Calu3 (cell line): ENCODE measurements at regions not wholly inside any gene's neighbourhood (a gene's known extent, or its start where the extent isn't known, plus 50 kb on each side); places are given as distances from the start of the nearest gene placed in this dataset.

Source experiments
- BruUV-seq: library from RNA; stranded (reverse); fragments of 400-500 nt; replicated peaks from 2 replicates; lab custom pipeline; 2021; lab: Mats Ljungman, UMichigan
- CTCF ChIA-PET: fragments of 300-600 bp; sonication (Branson Sonifier 250); formaldehyde crosslinking; loops from one replicate; lab custom pipeline; 2022; ENCODE audit warnings: antibody characterized with exemption; lab: Charles Lee
- DNase-seq: peaks from one replicate; pipeline ENCODE4 v3.0.0; 2022
- H3K27ac Mint-ChIP-seq: one replicate; pipeline ENCODE4 v1.8.0; 2022; ENCODE audit warnings: mixed read lengths; ENCODE audit not compliant: unreplicated experiment
- H3K27me3 Mint-ChIP-seq: one replicate; pipeline ENCODE4 v1.8.0; 2022; ENCODE audit warnings: mixed read lengths; ENCODE audit not compliant: unreplicated experiment
- H3K36me3 Mint-ChIP-seq: one replicate; pipeline ENCODE4 v1.8.0; 2022; ENCODE audit warnings: mild to moderate bottlenecking, moderate library complexity, mixed read lengths; ENCODE audit not compliant: insufficient read depth, unreplicated experiment
- H3K4me1 Mint-ChIP-seq: one replicate; pipeline ENCODE4 v1.8.0; 2022; ENCODE audit warnings: mild to moderate bottlenecking, low read depth, mixed read lengths; ENCODE audit not compliant: unreplicated experiment
- H3K4me3 Mint-ChIP-seq: one replicate; pipeline ENCODE4 v1.8.0; 2022; ENCODE audit warnings: mild to moderate bottlenecking, low read depth, moderate library complexity, mixed read lengths; ENCODE audit not compliant: unreplicated experiment
- H3K9me3 Mint-ChIP-seq: one replicate; pipeline ENCODE4 v1.8.0; 2022; ENCODE audit warnings: low read depth, mixed read lengths; ENCODE audit not compliant: unreplicated experiment
- intact Hi-C: fragments of 100-400 bp; cut with micrococcal nuclease; formaldehyde crosslinking; loops from one replicate; pipeline ENCODE4 v1.10.0; 2022; ENCODE audit not compliant: unreplicated experiment
- TF ChIP-seq, protein P1 (sequence below): fragments of 200-600 bp; IDR thresholded peaks from one replicate; pipeline ENCODE4 v1.8.0; 2022; ENCODE audit warnings: antibody characterized with exemption; ENCODE audit not compliant: unreplicated experiment

DNA sequence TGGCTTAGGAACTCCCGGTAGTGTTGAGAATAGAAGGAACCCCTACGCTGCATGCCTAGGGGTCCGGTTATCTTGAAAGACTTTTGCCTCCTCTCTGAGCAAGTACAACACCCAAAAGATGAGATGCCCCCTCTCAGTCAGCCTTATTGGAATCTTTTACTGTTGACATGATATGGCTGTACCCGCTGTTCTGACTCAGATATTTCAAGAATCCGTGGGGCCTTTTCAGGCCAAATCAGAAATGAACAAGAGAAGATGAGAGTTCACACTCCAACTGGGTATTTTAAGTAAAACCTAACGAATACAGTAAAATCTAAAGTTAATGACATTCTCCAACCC, 164.2 kb downstream of the PPIAL4G start:
- BruUV-seq: no TSS peak
- DNase-seq: no peak
- H3K9me3 Mint-ChIP-seq: peaks cover 6% of the 10 kb centered on the region
- CTCF ChIA-PET: no interaction called here
- no peak overlapping the region for H3K27ac Mint-ChIP-seq
- TF ChIP-seq, protein P1, sequence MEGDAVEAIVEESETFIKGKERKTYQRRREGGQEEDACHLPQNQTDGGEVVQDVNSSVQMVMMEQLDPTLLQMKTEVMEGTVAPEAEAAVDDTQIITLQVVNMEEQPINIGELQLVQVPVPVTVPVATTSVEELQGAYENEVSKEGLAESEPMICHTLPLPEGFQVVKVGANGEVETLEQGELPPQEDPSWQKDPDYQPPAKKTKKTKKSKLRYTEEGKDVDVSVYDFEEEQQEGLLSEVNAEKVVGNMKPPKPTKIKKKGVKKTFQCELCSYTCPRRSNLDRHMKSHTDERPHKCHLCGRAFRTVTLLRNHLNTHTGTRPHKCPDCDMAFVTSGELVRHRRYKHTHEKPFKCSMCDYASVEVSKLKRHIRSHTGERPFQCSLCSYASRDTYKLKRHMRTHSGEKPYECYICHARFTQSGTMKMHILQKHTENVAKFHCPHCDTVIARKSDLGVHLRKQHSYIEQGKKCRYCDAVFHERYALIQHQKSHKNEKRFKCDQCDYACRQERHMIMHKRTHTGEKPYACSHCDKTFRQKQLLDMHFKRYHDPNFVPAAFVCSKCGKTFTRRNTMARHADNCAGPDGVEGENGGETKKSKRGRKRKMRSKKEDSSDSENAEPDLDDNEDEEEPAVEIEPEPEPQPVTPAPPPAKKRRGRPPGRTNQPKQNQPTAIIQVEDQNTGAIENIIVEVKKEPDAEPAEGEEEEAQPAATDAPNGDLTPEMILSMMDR: no peak
- peaks cover 44% of the 10 kb centered on the region for H3K27me3 Mint-ChIP-seq
- H3K4me1 Mint-ChIP-seq: no peaks in the 10 kb centered on the region
- H3K36me3 Mint-ChIP-seq: no peaks in the 10 kb centered on the region
- no peak overlapping the region for H3K4me3 Mint-ChIP-seq
- intact Hi-C loops: no loop called here

DNA sequence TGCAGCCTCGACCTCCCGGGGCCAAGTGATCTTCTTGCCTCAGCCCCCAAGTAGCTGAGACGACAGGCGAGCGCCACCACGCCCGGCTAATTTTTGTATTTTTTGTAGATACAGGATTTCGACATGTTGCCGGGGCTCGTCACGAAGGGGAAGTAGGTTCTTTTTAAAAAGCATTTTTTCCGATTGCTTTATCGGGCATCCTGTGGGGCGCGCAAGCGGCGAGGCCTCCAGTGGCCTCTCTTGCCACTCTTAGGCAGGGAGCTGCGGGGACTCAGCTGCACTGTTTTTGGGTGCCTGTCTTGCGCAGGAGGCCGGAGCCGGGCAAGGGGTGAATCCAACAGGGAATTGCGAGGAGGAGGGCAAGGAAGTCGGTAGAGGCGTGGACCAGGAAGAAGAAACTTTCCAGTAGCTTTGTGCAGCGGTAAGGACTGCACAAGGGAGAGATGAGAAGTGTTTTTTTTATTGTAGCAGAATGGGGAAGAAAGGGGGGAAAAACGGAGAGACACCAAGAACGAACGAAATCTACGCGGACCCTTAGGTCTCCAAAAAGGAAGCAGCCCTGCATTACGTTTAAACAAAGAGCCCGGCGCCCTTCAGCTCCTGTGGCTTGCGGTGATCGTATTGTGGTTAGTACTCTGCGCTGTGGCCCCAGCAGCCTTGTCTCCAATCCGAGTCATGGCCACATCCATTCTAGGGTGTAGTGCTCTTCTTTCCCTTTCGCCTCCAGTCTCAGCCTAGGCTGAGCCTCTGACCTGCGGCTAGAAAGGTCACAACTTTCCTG, 164.8 kb downstream of the PPIAL4G start:
- peaks cover 6% of the 10 kb centered on the region for H3K9me3 Mint-ChIP-seq
- DNase-seq: no peak
- no TSS peak for BruUV-seq
- H3K27me3 Mint-ChIP-seq: peaks cover 49% of the 10 kb centered on the region
- TF ChIP-seq, protein P1: no peak
- no peak overlapping the region for H3K27ac Mint-ChIP-seq
- CTCF ChIA-PET: no interaction called here
- intact Hi-C loops: no loop called here
- no peaks in the 10 kb centered on the region for H3K36me3 Mint-ChIP-seq
- H3K4me3 Mint-ChIP-seq: no peak overlapping the region
- no peaks in the 10 kb centered on the region for H3K4me1 Mint-ChIP-seq

DNA sequence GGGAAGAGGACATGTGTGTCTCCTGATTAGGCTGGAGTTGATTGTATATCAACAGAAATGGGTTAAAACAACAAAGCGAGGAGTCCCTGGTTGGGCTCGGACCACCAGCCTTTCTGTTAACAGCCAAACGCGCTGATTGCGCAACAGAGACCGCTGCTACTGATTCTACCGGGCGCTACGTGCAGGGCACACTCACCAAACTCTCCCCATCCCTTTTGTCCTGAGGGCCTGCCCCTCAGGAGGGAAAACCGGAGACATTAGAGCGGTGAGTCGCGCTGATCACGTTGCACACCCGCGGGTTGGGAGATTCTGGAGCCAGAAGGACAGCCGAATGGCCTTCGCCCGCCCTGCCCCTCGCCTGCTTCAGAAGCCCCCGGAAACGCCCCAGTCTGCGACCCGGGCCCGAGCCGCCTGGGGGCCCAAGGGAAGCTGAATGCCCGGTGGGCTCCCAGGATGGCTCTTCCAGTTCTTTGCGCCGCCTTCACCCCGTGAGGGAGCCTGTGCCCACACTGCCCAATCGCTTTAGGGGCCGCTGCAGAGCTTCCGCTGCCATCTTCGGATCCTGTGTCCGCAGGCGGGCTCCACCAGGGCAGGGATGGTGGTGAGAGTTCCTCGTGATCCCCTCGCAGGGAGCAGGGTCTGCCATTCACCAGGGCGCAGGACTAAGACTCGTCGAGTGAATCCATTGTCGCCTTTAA, 165.4 kb upstream of the NBPF11 start:
- BruUV-seq: no TSS peak
- TF ChIP-seq, protein P1: no peak
- no peak for DNase-seq
- Mint-ChIP-seq H3K27ac (no peak overlapping the region), H3K4me1 (no peaks in the 10 kb centered on the region), H3K4me3 (no peak overlapping the region), H3K27me3 (peaks cover 58% of the 10 kb centered on the region), H3K36me3 (no peaks in the 10 kb centered on the region), H3K9me3 (peaks cover 6% of the 10 kb centered on the region)
- intact Hi-C loops: no loop called here
- CTCF ChIA-PET: no interaction called here

DNA sequence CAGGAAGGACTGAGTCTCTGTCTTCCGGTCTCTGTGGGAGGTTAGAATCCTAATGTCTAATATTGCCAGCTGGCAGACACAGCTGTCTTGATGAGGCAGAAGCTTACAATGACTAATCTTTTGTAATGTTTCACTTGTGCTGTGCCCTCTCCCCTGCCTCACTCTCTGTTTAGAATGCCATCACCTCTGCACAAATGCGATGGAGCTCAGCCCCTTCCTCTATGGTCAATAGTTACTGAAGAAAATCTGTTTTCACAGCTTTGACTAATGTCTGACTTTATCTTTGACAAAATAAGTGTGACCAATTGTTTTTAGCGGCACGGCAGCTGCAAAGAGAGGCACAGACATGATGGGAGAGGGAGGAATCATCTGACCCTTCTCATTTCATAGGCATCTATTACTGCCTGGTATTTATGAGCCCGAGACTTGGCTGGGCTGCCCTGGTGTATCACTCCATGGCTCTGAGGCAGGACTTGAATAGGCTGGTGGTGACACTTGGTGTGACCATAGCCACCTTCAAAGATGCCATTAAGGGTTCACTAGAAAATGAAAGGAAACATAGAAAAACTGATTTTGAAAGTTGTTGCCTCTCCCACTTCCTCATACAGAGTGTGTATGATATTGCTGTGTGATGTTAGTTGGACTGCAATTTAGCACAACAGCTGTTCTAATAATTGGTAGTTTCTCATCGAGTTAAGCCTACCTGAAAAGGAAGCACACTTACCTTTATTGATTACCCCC, 163.2 kb upstream of the NBPF11 start:
- CTCF ChIA-PET: no interaction called here
- intact Hi-C loops: no loop called here
- TF ChIP-seq, protein P1: no peak
- H3K9me3 Mint-ChIP-seq: peaks cover 5% of the 10 kb centered on the region
- no peak overlapping the region for H3K4me3 Mint-ChIP-seq
- DNase-seq: no peak
- H3K27me3 Mint-ChIP-seq: peaks cover 80% of the 10 kb centered on the region
- H3K27ac Mint-ChIP-seq: no peak overlapping the region
- no TSS peak for BruUV-seq
- no peaks in the 10 kb centered on the region for H3K36me3 Mint-ChIP-seq
- H3K4me1 Mint-ChIP-seq: no peaks in the 10 kb centered on the region
